HG03575 (cell line): ENCODE measurements at regions not wholly inside any gene's neighbourhood (a gene's known extent, or its start where the extent isn't known, plus 50 kb on each side); places are given as distances from the start of the nearest gene placed in this dataset.

Experiments
- ATAC-seq: cut with Tn5 transposase; IDR thresholded peaks from one replicate; pipeline ENCODE4 v1.9.1; 2021; ENCODE audit not compliant: unreplicated experiment, insufficient number of reproducible peaks, low FRiP score; ENCODE audit errors: extremely low read depth

- no peak for ATAC-seq
Observed at GRCh38 chr12:17372508-17372907, 717.5 kb downstream of the RERGL start.

GRCh38 chr12:17371491-17372215 is 718.3 kb downstream of the RERGL start:
- no peak for ATAC-seq

GRCh38 chr12:17370621-17371020 is 719.4 kb downstream of the RERGL start:
- ATAC-seq = no peak

GRCh38 chr12:17369556-17369955 is 720.4 kb downstream of the RERGL start:
- ATAC-seq = no peak

GRCh38 chr12:17361224-17361623 is 728.8 kb downstream of the RERGL start:
- no peak for ATAC-seq

- no peak for ATAC-seq
Observed at GRCh38 chr12:17358835-17359234, 731.2 kb downstream of the RERGL start.

GRCh38 chr12:17357396-17357795 is 732.6 kb downstream of the RERGL start:
- ATAC-seq = no peak

DNA sequence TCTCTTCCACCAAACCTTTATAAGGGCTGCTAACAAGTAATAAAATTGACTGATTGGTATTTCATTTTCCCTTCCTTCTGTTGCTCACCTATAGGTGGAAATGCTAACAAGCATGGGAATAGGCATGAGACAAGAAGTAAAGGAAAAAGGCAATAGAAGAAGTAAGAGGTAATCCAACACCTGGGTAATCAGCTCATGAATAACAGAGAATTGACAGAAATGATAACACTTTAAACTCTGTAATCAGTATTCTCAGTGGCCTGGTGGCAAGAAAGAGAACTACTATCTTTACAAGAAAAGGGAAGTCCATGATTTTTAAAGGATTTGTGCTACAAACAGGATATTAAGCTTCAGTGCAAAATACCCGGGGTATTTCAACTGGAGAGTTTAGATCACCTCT is 737.8 kb downstream of the RERGL start:
- ATAC-seq = no peak

DNA sequence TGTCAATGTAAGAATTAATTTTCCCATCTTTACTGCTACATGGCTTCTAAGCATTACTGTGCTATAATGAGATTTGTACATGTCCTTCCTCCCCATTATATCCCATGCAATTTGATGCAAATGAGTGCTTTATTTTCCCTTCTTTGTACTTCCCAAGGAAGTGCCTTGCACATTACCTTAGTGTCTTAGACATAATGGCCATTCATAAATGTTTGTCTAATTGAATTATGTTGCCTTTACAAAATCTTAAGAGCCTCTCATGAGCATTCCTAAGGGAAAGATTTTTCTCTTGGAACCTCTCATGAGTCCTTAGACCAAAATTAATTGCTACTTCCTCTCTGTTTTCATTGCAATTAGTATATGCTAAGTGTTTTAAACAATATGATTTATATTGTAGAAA is 741.7 kb downstream of the RERGL start:
- no peak for ATAC-seq

DNA sequence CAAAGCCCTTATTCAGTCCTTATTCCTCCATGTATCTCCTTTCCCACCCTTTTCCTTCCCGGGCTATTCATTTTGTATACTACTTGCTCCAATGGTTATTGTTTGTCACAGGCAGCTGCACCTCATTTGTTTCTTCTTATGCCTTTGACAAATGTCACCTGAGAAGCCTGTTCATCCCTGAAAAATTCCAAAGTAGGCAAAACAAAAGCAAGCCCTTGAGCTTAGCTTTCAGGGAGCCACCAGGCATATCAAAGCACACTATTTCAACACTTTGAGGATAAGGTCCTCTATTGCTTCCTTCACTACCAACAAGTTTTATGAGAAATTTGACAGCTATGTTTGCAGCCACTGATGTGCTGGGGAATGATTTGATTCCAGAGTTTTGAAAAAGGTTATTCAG is 738.7 kb upstream of the LMO3 start:
- ATAC-seq = no peak

DNA sequence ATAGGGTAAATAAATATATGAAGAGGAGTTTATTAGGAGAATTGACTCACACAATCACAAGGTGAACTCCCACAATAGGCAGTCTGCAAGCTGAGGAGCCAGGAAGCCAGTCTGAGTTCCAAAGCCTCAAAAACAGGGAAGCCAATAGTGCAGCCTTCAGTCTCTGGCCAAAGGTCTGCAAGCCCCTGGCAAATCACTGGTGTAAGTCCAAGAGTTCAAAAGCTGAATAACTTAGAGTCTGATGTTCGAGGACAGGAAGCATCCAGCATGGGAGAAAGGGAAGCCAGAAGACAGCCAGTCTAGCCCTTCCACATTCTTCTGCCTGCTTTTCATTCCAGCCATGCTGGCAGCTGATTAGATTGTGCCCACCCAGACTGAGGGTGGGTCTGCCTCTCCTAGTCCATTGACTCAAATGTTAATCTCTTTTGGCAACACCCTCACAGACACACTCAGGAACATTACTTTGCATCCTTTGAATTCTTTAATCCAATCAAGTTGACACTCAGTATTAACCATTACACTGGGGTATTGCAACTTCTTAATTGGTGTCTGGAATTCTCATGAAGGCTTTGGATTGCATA is 736.5 kb upstream of the LMO3 start:
- ATAC-seq = no peak

GRCh38 chr12:17335487-17335886 is 729.5 kb upstream of the LMO3 start:
- ATAC-seq = no peak

DNA sequence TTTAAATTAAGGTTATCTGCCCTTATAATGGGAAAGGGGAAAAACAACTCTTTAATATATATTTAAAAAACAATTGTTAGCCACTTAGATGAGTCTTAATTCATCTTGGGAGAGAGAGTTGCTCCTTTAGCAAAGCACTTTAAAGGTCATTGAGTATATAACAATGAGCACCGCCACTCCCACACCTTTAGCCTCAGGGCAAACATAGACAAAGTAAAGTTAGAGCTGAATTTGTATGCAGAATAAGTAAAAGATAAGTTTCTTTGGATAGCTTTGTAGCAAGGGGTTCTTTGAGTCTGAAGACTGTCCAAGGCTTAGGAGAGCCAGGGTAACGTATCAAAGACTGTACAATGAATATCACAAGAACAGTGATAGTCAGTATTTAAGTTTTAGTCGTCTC is 728.8 kb upstream of the LMO3 start:
- ATAC-seq = no peak

DNA sequence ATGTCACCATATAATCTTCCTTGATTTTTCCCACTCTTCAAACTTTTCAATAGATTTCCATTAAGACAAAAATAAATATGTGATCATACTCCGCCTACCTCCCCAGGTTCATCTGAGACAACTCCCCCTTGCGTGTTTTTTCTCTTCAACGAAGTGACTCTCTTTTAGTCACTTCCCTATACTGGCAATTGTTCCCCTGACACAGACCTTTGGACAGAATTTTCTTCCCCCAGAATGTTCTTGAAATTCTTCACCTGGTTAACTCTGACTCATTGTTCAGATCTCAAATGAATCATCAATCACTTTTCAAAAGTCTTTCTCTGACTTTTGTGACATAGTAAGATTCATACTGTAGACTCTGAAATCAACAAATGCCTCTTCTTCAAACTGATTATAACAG is 727.3 kb upstream of the LMO3 start:
- ATAC-seq = no peak

DNA sequence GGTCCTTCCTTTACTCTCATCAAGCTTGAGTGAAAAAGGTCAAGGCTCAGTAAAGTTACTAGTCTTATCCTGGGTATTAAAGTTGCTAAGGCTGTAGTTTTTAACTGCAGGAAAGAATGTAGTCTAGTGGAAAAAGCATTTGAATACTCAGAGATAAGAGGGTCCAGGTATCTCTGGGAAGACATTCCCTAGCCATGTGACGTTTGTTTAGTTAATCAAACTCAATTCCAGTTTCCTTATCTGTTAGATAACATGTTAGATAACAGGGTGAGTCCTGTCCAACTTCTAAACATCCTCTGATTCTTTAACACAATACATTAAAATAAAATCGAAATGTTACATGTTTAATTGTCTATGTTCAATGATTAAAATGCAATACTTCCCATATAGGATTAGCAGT is 720.7 kb upstream of the LMO3 start:
- no peak for ATAC-seq

- no peak for ATAC-seq
Observed at GRCh38 chr12:17322090-17322489, 716.1 kb upstream of the LMO3 start.

DNA sequence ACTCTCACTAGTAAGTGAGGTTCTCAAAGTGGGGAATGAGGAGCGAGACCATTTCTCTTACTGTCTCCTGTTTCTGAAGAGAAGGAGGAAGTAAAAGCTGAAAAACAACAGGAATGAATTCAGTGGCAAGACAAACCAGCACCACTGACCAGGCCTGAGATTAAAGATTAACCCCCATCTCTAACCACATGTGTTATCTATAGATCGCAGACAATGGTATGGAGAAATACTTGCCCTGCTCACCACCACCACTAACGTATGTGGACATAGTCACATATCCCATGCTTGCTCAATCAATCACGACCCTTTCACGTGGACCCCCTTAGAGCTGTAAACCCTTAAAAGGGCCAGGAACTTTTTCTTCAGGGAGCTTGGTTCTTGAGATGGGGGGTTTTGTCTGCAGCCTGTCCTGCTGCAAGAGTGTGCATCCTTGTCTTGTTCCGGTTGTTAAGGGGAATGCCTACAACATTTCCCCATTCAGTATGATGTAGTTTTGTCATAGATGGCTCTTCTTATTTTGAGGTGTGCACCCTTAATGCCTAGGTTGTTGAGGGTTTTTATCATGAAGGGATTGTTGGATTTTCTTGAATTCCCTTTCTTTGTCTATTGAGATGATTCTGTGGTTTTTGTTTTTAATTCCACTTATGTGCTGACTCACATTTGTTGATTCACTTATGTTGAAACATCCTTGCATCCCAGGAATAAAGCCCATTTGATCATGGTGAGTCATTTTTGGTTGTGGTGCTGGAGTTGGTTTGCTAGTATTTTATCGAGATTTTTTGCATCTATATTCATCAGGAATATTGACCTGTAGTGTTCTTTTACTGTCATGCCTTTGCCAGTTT is 698.8 kb upstream of the LMO3 start:
- ATAC-seq = no peak

DNA sequence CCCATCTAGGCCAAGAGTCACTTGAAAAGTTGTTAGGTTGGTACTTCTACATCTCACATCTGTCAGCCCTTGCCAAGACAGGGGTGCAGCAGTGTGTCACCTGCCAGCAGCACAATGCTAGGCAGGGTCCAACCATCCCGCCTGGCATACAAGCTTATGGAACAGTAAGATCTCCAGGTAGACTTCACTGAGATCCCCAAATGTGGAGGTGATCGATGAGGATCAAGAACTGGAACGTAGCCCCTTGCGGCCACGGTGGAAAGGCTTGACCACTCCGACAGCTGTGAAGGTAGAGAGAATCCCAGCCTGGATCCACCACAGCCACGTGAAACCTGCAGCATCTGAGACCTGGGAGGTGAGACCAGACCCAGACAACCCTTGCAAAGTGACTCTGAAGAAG is 696.0 kb upstream of the LMO3 start:
- ATAC-seq = no peak

GRCh38 chr12:17301544-17301943 is 695.6 kb upstream of the LMO3 start:
- no peak for ATAC-seq

DNA sequence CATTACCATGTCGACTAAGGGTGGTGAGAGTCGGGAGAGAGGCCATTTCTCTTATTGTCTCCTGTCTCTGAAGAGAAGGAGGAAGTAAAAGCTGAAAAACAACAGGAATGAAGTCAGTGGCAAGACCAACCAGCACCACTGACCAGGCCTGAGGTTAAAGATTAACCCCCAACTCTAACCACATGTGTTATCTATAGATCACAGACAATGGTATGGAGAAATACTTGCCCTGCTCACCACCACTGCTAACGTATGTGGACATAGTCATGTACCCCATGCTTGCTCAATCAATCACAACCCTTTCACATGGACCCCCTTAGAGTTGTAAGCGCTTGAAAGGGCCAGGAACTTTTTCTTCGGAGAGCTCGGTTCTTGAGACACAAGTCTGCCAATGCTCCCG is 690.9 kb upstream of the LMO3 start:
- ATAC-seq = no peak
